NCI-H82 treated with DMSO at 0.1 percent for 48 hours (cell line): ENCODE measurements at regions not wholly inside any gene's neighbourhood (a gene's known extent, or its start where the extent isn't known, plus 50 kb on each side); places are given as distances from the start of the nearest gene placed in this dataset.

Experiments used
- DNase-seq: peaks from one replicate; lab custom pipeline; 2025; ENCODE audit not compliant: unreplicated experiment; lab: John Stamatoyannopoulos, UW

GRCh38 chr6:155968921-155969320 is 513.3 kb upstream of the NOX3 start:
- DNase-seq = no peak

DNA sequence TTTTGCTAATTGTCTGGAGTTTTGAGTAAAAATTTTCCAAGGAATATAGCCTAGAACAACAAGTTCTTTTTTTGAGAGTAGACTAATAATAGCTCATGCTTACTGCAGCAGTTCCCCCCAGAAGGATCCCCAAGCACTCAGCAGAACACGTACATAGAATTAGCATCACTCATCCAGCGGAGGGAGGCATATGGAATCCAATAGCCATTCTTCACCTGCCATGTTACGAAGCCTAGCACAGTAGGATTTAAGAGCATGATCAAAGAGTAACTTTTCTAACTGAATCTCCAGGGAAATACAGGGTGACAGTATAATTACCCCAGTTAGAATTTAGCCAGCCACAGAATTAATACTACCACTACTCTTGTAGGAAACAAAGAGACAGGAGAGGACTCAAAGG is 511.7 kb upstream of the NOX3 start:
- DNase-seq = no peak

DNA sequence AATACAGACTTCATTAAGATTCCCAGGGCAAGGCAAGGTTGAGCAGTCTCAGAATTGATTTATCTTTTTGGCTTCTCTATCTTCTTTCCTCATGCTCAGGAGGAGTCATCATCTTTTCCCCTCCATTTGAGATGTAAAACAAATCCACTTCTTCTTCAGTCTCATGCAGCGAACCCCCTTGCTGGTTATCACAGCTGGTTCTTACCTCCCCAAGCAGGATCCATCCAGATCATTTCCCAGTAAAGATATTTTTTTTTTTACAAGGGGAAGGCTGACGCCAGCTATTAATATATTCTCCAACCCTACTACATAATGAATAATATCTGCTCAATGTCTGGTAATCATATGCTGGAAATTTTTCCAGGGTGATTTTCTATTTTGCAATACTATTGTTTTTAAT is 508.9 kb upstream of the NOX3 start:
- no peak for DNase-seq

GRCh38 chr6:155962276-155962675 is 506.6 kb upstream of the NOX3 start:
- DNase-seq = no peak

DNA sequence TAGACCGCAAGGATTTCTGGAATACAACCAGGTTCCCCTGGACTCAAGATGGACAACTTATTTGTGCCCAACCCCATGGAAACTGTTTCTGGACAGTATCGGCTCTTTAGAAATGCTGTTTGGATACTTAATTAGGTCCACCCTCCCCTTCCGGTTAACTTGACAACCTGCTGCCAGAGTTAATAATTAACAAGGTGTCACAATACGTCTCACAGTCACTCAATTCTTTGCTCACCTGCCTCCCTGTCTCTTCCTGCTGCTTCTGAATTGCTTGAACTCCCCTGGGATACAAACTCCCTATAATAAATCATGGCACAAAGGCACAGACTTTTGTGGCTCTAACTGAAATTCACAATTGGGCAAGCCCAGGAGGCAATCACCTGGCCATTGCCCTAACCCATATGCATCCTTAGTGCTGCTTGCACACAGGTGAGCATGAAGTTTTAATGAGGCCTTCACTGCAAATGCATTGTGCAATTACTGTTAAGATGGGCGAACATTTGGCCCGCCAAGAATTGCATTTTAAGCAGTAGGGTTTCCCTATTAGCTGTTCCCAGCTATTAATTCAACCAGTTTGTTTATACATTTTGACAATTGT is 504.4 kb upstream of the NOX3 start:
- no peak for DNase-seq

DNA sequence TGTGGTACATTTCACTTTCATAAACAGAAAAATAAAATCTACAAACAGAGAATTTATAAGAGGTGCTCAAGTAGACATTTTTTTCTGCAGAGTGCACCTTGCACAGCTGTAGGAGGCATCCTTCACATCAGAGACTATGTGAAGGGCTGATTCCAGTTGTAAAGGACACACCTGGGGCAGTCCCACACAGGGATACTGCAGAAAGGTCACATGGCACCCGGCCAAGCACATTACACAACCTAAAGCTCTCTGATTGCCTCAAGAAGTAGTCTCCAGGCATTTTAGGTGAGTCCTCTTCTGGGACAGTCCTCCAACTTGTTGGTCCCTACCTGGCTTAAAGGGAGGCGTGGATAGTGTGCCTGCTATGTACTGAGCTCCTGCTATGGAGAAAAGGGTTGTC is 502.9 kb upstream of the NOX3 start:
- DNase-seq = no peak

DNA sequence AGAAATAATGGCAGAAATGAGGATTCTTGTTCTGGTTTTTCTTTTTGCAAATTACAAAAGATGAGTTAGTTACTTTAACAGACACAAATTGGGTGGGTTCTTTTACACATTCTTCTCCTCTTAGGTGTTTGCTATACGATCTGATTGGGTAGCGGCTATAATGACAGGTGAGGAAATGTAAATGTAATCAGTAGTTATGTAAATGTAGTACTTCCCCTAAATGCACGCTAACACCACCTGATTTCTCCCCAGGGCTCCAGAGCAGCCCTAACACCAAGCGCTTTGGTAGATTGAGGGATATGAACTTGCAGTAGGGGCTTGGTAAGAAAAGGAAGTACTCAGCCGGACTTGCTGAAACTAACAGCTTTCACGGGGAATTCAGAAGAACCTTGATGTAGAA is 499.4 kb upstream of the NOX3 start:
- DNase-seq = no peak

GRCh38 chr6:155954149-155954548 is 498.5 kb upstream of the NOX3 start:
- no peak for DNase-seq

GRCh38 chr6:155949256-155949655 is 493.6 kb upstream of the NOX3 start:
- no peak for DNase-seq

DNA sequence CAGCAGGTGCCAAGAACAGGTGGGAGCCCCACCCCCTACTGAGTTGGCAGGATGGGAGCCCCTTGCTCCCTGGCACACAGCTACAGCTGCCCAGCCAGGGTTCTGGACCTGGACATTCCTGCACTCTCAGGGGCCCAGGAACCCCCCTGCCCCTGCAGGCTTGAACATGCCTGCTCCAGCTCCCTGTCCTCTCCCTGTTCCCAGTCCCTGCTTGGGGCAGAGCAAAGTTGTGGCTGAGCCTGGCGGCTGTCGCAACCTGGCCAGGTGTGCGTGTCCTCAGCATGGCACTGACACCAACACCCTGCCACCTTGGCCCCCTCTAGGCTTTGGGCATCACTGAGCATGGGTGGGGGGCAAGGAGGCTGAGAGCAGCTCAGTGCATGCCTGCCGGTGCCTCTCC is 491.2 kb upstream of the NOX3 start:
- no peak for DNase-seq

GRCh38 chr6:155943635-155944034 is 488.0 kb upstream of the NOX3 start:
- no peak for DNase-seq

DNA sequence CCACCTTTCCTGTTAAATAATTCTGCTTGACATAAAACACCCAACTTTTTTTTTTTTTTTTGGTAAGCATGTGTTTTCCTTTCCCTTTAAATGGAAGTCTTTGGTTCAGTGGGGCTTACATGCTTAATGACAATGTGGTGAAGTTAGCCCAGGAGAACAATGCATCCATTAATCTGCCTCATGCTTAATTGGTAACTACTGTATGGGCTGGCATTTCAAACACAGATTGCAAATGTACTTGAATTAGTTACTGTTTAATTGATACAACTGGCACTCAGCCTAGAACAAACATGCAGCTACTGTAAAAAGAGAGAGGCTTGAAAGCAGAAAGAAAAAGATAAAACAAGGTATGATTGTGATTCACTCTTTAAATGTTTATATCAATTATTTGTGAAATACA is 483.6 kb upstream of the NOX3 start:
- DNase-seq = no peak

- DNase-seq = no peak
Measured at GRCh38 chr6:155936551-155936950, 480.9 kb upstream of the NOX3 start.

GRCh38 chr6:155936127-155936526 is 480.5 kb upstream of the NOX3 start:
- no peak for DNase-seq

DNA sequence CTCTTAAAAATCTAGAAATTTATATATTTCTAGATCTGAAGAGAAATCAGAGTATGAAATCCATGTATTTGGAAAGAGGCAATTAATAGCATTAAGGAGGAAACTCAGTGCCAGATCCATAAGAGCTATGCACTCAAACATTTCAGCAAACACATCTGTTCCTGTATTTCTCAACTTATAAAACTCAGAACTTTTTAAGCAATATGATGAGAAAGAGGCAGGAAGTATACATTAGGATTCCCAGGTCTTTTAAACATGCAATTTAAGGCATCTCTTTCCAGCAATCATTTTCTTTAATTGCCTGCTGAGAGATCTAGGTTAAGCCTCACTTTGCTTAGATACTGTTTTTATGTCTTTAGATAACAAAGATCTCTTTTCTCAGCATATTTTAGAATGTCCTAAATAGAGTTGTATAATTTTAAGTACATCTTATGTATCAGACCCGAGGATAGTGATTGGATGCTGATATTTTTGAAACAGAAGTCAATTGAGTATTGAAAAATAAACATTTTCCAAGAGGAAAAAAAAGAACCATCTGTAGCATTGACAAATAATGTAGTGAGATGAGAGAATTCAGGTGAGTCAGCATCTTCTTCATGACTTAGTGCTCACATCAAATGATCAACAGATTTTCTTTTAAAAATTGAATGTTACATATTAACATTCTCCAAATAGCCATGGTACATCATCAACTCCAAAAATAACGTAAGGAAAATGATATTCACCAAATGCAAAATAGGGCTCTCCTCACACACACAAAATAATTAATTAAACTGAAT is 461.4 kb upstream of the NOX3 start:
- DNase-seq = no peak

GRCh38 chr6:155915651-155916050 is 460.0 kb upstream of the NOX3 start:
- no peak for DNase-seq

- DNase-seq = no peak
Measured at GRCh38 chr6:155913816-155914215, 458.2 kb upstream of the NOX3 start.

- DNase-seq = no peak
Measured at GRCh38 chr6:155909710-155910109, 454.1 kb upstream of the NOX3 start.

DNA sequence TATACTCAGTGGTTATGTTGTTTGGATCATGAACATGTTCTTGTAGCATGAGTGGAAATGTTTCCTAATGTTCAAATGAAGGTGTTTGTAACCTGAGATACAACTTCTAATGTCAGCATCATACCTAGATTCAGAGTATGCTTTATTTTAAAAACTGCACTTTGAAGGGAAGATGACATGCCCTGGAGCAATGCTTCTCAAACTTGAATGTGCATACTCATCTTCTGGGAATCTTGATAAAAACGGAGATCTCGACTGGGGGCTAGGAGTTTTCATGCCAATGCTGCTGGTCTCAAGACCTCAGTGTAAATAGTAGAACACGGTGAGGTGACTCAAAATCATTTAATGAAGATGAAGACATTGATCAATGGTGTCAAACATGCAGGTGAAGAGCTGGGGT is 440.0 kb upstream of the NOX3 start:
- no peak for DNase-seq

- DNase-seq = no peak
Measured at GRCh38 chr6:155894758-155895157, 439.1 kb upstream of the NOX3 start.

GRCh38 chr6:155894262-155894661 is 438.6 kb upstream of the NOX3 start:
- no peak for DNase-seq

DNA sequence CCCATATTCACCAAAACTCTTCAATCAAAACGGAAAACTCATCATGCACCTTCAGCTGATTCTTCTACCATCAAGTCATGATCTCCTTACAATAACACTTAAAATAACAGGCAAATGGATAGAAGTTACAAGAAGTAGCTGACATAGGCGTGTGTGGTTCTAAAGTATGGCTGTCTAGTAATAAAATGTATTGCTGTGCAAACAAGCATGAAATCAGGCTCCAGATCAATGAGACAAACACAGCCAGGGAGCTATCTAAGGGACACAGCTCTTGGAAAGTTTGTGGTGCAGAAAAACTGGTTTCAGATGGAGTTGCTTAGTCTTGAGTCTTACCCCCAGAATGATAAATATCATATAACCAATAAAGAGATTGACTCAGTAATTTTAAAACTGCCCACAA is 434.8 kb upstream of the NOX3 start:
- DNase-seq = no peak

DNA sequence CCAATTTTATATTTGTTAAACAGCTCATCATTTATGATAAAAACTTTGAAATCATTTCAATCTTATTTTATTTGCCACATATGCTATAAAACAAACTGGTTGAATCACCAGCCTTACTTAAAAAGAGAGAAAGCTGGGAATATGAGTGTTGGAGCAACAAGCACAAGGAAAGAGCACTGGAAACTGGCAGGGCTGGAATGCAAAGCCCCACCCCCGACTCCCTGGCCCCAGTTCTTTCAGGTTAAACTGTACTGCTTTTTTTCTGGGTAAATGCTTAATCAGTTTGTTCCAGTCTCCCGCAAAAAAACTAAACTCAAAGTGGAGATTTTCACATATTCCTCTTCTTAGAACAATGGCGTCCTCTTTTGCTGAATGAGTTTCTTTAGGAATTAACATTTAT is 433.8 kb upstream of the NOX3 start:
- DNase-seq = no peak
